ENCODE measurements at regions not wholly inside any gene's neighbourhood (a gene's known extent, or its start where the extent isn't known, plus 50 kb on each side); places are given as distances from the start of the nearest gene placed in this dataset.

DNA sequence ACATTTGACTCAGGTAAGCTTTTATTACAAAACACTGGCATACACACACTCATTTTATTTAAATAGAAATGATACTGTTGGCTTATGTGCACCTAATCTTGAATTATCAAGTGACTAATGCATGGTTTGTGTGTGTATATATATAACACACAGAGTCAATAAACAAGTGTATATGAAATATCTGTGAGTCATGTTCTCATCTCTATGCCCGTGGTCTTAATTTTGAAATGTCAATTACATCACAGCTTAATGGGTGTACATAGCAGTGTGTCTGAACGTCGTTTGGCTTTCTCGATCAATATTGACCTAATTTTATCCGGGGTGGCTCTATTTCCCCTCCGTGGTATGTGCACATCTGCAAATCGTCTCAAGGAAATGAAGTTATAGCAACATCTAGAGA lies 104.0 kb upstream of the ZFP64 start:
- Mint-ChIP-seq H3K9me3 (peaks cover 8% of the 10 kb centered on the region), H3K4me1 (peaks cover 6% of the 10 kb centered on the region), H3K27me3 (ENCODE audit: low read depth, poor library complexity) (peaks cover 5% of the 10 kb centered on the region), H3K36me3 (ENCODE audit: low read depth) (no peaks in the 10 kb centered on the region), H3K4me3 (no peak overlapping the region), H3K27ac (no peak overlapping the region)
- no peak for DNase-seq
- TF ChIP-seq, protein P1, sequence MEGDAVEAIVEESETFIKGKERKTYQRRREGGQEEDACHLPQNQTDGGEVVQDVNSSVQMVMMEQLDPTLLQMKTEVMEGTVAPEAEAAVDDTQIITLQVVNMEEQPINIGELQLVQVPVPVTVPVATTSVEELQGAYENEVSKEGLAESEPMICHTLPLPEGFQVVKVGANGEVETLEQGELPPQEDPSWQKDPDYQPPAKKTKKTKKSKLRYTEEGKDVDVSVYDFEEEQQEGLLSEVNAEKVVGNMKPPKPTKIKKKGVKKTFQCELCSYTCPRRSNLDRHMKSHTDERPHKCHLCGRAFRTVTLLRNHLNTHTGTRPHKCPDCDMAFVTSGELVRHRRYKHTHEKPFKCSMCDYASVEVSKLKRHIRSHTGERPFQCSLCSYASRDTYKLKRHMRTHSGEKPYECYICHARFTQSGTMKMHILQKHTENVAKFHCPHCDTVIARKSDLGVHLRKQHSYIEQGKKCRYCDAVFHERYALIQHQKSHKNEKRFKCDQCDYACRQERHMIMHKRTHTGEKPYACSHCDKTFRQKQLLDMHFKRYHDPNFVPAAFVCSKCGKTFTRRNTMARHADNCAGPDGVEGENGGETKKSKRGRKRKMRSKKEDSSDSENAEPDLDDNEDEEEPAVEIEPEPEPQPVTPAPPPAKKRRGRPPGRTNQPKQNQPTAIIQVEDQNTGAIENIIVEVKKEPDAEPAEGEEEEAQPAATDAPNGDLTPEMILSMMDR (IDR thresholded peaks at IDR 0.05) = no peak

DNA sequence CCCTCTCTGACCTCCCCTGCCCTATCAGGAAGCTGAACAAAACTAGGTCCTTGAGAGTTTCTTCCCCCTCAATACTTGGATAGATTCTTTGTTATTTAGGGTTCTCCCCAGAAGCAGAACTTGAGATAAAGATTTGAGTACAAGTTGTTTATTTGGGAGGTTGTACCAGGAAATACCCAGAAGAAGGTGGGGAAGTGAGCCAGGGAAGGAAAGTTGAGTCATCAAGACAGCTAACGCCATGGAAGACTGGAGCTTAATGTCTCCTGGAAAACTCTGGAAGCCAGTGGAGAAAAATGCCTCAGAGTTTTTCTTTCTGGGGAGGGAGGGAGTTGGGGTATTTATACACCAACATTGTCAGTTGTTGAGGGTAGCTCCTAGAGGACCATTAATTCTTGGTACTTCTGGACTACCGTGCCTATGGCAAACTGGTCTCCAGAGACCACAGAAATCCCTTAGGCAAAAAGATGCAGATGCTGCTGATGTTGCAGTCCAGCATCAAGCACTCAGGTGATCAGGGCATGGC lies 102.6 kb upstream of the ZFP64 start:
- Mint-ChIP-seq H3K27ac (no peak overlapping the region), H3K4me1 (peaks cover 6% of the 10 kb centered on the region), H3K27me3 (ENCODE audit: low read depth, poor library complexity) (peaks cover 5% of the 10 kb centered on the region), H3K4me3 (no peak overlapping the region), H3K9me3 (peaks cover 8% of the 10 kb centered on the region), H3K36me3 (ENCODE audit: low read depth) (no peaks in the 10 kb centered on the region)
- TF ChIP-seq, protein P1 (IDR thresholded peaks at IDR 0.05) = no peak
- DNase-seq = no peak

DNA sequence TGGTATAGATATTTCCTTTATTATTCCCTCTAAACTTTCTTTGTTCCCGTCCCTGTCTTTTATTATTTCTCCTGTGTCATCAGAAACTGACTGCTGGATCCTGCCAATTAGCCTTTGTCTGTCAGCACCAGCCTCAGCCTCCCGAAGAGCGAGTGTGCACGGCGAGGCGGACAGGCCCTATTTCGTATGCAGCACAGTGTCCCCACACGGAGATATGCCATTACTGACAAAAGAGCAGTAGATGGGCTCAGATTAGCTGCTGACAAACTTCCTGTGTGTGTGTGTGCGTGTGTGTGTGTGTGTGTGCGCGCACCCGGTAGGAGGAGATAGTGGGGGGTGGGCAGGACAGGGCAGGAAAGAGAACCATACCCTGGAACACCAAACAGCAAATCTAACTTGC lies 99.5 kb upstream of the ZFP64 start:
- Mint-ChIP-seq H3K27me3 (ENCODE audit: low read depth, poor library complexity) (peaks cover 5% of the 10 kb centered on the region), H3K4me1 (peaks cover 6% of the 10 kb centered on the region), H3K9me3 (peaks cover 3% of the 10 kb centered on the region), H3K27ac (peak overlapping the region; percentile 0), H3K4me3 (no peak overlapping the region), H3K36me3 (ENCODE audit: low read depth) (no peaks in the 10 kb centered on the region)
- TF ChIP-seq, protein P1 (IDR thresholded peaks at IDR 0.05) = no peak
- no peak for DNase-seq

DNA sequence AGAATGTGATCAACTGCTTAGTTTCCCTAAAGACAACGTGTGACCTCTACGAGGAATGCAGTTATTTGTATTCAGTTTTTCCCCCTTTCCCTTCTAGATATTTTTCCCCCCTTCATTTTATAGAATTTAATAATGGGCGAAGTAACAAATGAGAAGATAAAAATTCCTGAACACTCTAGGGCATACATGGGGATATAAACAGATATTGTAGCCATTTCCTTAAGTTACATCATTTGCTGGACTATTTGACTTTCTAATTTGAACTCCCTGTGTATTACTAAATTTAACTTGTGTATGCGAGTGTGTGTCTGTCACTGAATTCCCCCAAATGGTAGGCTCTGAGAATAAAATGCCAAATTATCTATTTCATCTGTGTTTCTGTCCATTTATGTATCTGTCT lies 99.0 kb upstream of the ZFP64 start:
- no peak overlapping the region for H3K4me3 Mint-ChIP-seq
- H3K36me3 Mint-ChIP-seq (ENCODE audit: low read depth) = no peaks in the 10 kb centered on the region
- no peak for DNase-seq
- TF ChIP-seq, protein P1 (IDR thresholded peaks at IDR 0.05) = no peak
- H3K27ac Mint-ChIP-seq = no peak overlapping the region
- peaks cover 3% of the 10 kb centered on the region for H3K9me3 Mint-ChIP-seq
- peaks cover 6% of the 10 kb centered on the region for H3K4me1 Mint-ChIP-seq
- H3K27me3 Mint-ChIP-seq (ENCODE audit: low read depth, poor library complexity) = peaks cover 7% of the 10 kb centered on the region

DNA sequence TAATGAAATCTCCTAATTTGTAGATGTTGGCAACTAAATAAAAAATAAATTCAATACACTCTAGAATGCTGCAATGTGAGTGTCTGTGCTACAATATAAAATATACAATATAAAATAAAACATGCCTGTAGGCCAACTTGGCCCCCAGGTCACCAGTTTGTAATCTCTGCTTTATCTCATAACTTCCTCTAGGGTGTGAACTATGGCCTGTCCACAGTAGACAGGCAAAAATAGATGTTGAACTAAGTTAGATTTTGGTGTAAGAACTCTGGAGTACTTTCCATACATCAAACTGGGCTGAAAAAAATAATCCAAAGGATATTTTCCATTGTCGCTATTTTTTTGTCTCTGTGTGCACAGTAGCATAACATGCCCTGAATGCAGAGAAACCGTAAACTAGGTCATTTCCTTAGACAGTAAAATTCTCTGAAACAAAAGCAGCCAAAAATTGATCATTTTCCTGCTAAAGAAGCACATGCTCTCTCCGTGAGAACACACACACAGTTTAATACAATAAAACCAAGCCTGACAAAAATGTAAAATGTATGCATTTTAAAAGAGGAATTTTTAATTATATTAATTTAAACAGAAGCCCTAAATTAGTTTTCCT lies 98.5 kb upstream of the ZFP64 start:
- H3K27me3 Mint-ChIP-seq (ENCODE audit: low read depth, poor library complexity) = peaks cover 12% of the 10 kb centered on the region
- peaks cover 3% of the 10 kb centered on the region for H3K9me3 Mint-ChIP-seq
- TF ChIP-seq, protein P1 (IDR thresholded peaks at IDR 0.05) = no peak
- DNase-seq = no peak
- H3K27ac Mint-ChIP-seq = no peak overlapping the region
- H3K36me3 Mint-ChIP-seq (ENCODE audit: low read depth) = no peaks in the 10 kb centered on the region
- H3K4me3 Mint-ChIP-seq = no peak overlapping the region
- H3K4me1 Mint-ChIP-seq = peaks cover 6% of the 10 kb centered on the region

DNA sequence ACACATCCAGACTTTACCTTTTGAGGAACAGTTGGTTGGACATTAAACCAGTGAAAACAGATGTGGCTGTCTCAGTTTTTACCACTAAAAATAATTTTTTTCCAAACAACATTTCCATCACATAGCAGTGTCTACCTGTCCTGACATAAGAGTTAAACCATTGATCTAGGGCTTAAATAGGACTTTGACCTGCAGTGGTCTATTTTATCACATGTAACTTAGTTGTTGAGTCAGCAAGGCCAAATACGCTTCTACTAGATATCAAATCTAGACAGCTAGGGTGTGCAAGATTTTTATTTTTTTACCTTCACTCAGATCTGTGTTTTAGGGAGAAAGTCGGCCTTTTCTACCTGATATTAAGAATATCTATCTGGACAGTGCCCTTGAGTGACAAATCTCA lies 88.8 kb upstream of the ZFP64 start:
- Mint-ChIP-seq H3K4me3 (no peak overlapping the region), H3K4me1 (peaks cover 7% of the 10 kb centered on the region), H3K27ac (no peak overlapping the region), H3K9me3 (no peaks in the 10 kb centered on the region), H3K27me3 (ENCODE audit: low read depth, poor library complexity) (peaks cover 17% of the 10 kb centered on the region), H3K36me3 (ENCODE audit: low read depth) (no peaks in the 10 kb centered on the region)
- TF ChIP-seq, protein P1 (IDR thresholded peaks at IDR 0.05) = no peak
- no peak for DNase-seq

All from nephron progenitor cell (in vitro differentiated cells).